Prostate gland (tissue), 2 donors: ENCODE measurements at regions not wholly inside any gene's neighbourhood (a gene's known extent, or its start where the extent isn't known, plus 50 kb on each side); places are given as distances from the start of the nearest gene placed in this dataset.
"Not testable (repeated sequence)": the region's sequence is repeated elsewhere in the genome, so short reads cannot be mapped to it uniquely, and the experiment has no call there.

Experiments used
- DNase-seq: peaks from one replicate; pipeline ENCODE4 v3.0.0-alpha.2; 2019; ENCODE audit warnings: low spot score
- H3K27ac ChIP-seq, 2 donors: fragments of 200-600 bp; sonication (generic); 2 replicates each; pipeline ENCODE4 v1.5.1; 2017 to 2019
- H3K27me3 ChIP-seq: fragments of 200-600 bp; sonication (generic); replicated peaks from 2 replicates; pipeline ENCODE4 v1.5.1; 2019; ENCODE audit not compliant: insufficient read depth
- H3K36me3 ChIP-seq, 2 donors: fragments of 200-600 bp; sonication (generic); 1 replicate in 1 of 2; 2 replicates in 1 of 2; pipeline versions ENCODE4 v1.5.1 to v1.8.1; 2017 to 2019
- H3K4me1 ChIP-seq: fragments of 200-600 bp; sonication (generic); replicated peaks from 2 replicates; pipeline ENCODE4 v1.5.1; 2019
- H3K4me3 ChIP-seq, 2 donors: fragments of 200-600 bp; sonication (generic); 2 replicates each; pipeline ENCODE4 v1.5.1; 2017 to 2019
- H3K9me3 ChIP-seq: fragments of 200-600 bp; sonication (generic); 2 replicates; pipeline ENCODE4 v1.5.1; 2017
- CTCF ChIP-seq, 4 experiments: fragments of 200-600 bp in 2 of 4; fragments of 450-650 bp in 2 of 4; sonication (generic) in 2 of 4; IDR thresholded peaks; 1 replicate in 3 of 4; 2 replicates in 1 of 4; pipeline ENCODE4 v1.5.1; 2016 to 2019; ENCODE audit warnings: antibody characterized with exemption in 4 of 4, mild to moderate bottlenecking in 2 of 4, moderate library complexity in 2 of 4
- POLR2A ChIP-seq: fragments of 450-650 bp; IDR thresholded peaks from one replicate; pipeline ENCODE4 v1.6.1; 2016; ENCODE audit warnings: antibody characterized with exemption, mild to moderate bottlenecking
- POLR2AphosphoS5 ChIP-seq: sonication (generic); formaldehyde crosslinking; IDR thresholded peaks from one replicate; pipeline ENCODE4 v1.6.1; 2017; ENCODE audit warnings: antibody characterized with exemption
- WGBS: methylation state at CpG from one replicate; pipeline ENCODE4 v1.1.5; 2018; 5-methylcytosine and 5-hydroxymethylcytosine counted together
- intact Hi-C: fragments of 100-400 bp; cut with DNase I; formaldehyde crosslinking; loops from one replicate; pipeline ENCODE4 v1.14.2; 2022

- no peaks in the 10 kb centered on the region for H3K9me3 ChIP-seq
- no peak for DNase-seq
- no peaks in the 10 kb centered on the region for H3K36me3 ChIP-seq
- no peak for TF ChIP-seq POLR2AphosphoS5
- no peak for TF ChIP-seq CTCF (IDR thresholded peaks at IDR 0.05)
- TF ChIP-seq POLR2A: no peak
- no peak overlapping the region for H3K27ac ChIP-seq
- intact Hi-C loops: no loop called here
- 95% methylated on average over 1 of the region's 1 CpG for WGBS
- no peaks in the 10 kb centered on the region for H3K4me1 ChIP-seq
- H3K27me3 ChIP-seq: no peaks in the 10 kb centered on the region
- no peak overlapping the region for H3K4me3 ChIP-seq
Observed at GRCh38 chr21:35436899-35437298, 387.8 kb upstream of the RUNX1 start.

- H3K36me3 ChIP-seq, H3K4me1 ChIP-seq, intact Hi-C loops, H3K9me3 ChIP-seq, H3K4me3 ChIP-seq, H3K27me3 ChIP-seq, DNase-seq, H3K27ac ChIP-seq: not testable (repeated sequence)
- WGBS: 97% methylated on average over 4 of the region's 5 CpGs
Observed at GRCh38 chr21:35432601-35433000, 383.5 kb upstream of the RUNX1 start.

GRCh38 chr21:35430260-35430659 is 381.2 kb upstream of the RUNX1 start:
- TF ChIP-seq CTCF (IDR thresholded peaks at IDR 0.05) (no peak), POLR2A (no peak), POLR2AphosphoS5 (no peak)
- H3K4me3 ChIP-seq: no peak overlapping the region
- H3K4me1 ChIP-seq: no peaks in the 10 kb centered on the region
- DNase-seq: no peak
- intact Hi-C loops: no loop called here
- no peak overlapping the region for H3K27ac ChIP-seq
- H3K27me3 ChIP-seq: no peaks in the 10 kb centered on the region
- 96% methylated on average over 3 of the region's 3 CpGs for WGBS
- H3K9me3 ChIP-seq: no peaks in the 10 kb centered on the region
- no peaks in the 10 kb centered on the region for H3K36me3 ChIP-seq

GRCh38 chr21:35428937-35429336 is 379.8 kb upstream of the RUNX1 start:
- H3K27me3 ChIP-seq: no peaks in the 10 kb centered on the region
- H3K27ac ChIP-seq: no peak overlapping the region
- no peaks in the 10 kb centered on the region for H3K36me3 ChIP-seq
- no peak for DNase-seq
- H3K4me3 ChIP-seq: no peak overlapping the region
- intact Hi-C loops: no loop called here
- TF ChIP-seq POLR2AphosphoS5 (no peak), CTCF (IDR thresholded peaks at IDR 0.05) (no peak), POLR2A (no peak)
- H3K4me1 ChIP-seq: no peaks in the 10 kb centered on the region
- no peaks in the 10 kb centered on the region for H3K9me3 ChIP-seq

- intact Hi-C loops: no loop called here
- Histone ChIP-seq H3K4me1 (no peaks in the 10 kb centered on the region), H3K4me3 (no peak overlapping the region), H3K27me3 (no peaks in the 10 kb centered on the region), H3K9me3 (no peaks in the 10 kb centered on the region), H3K36me3 (no peaks in the 10 kb centered on the region), H3K27ac (no peak overlapping the region)
- 16% methylated on average over 9 of the region's 9 CpGs for WGBS
- DNase-seq: no peak
- no peak for TF ChIP-seq POLR2A
- no peak for TF ChIP-seq POLR2AphosphoS5
- TF ChIP-seq CTCF (IDR thresholded peaks at IDR 0.05): no peak
Observed at GRCh38 chr21:35428489-35428888, 379.4 kb upstream of the RUNX1 start.

GRCh38 chr21:35428001-35428320 is 378.9 kb upstream of the RUNX1 start:
- intact Hi-C loops: no loop called here

More at GRCh38 chr21:35428001-35428320, 378.9 kb upstream of the RUNX1 start:
- no peak for DNase-seq
- Histone ChIP-seq H3K9me3 (no peaks in the 10 kb centered on the region), H3K27me3 (no peaks in the 10 kb centered on the region), H3K27ac (no peak overlapping the region), H3K4me3 (no peak overlapping the region), H3K4me1 (no peaks in the 10 kb centered on the region), H3K36me3 (no peaks in the 10 kb centered on the region)
- TF ChIP-seq CTCF (IDR thresholded peaks at IDR 0.05) (no peak), POLR2A (no peak), POLR2AphosphoS5 (no peak)
